ENCODE measurements at regions not wholly inside any gene's neighbourhood (a gene's known extent, or its start where the extent isn't known, plus 50 kb on each side); places are given as distances from the start of the nearest gene placed in this dataset.

GRCh38 chr11:134837166-134837886 is 425.3 kb upstream of the B3GAT1 start:
- H3K27ac Mint-ChIP-seq = no peak overlapping the region
- no peaks in the 10 kb centered on the region for H3K36me3 Mint-ChIP-seq (ENCODE audit: low read depth)
- H3K9me3 Mint-ChIP-seq = peaks cover 11% of the 10 kb centered on the region
- H3K4me1 Mint-ChIP-seq = no peaks in the 10 kb centered on the region
- peaks cover 10% of the 10 kb centered on the region for H3K27me3 Mint-ChIP-seq (ENCODE audit: low read depth)
- TF ChIP-seq CTCF (IDR thresholded peaks at IDR 0.05; ENCODE audit: unreplicated experiment in 3 of 3) = no peak
- H3K4me3 Mint-ChIP-seq = no peak overlapping the region

DNA sequence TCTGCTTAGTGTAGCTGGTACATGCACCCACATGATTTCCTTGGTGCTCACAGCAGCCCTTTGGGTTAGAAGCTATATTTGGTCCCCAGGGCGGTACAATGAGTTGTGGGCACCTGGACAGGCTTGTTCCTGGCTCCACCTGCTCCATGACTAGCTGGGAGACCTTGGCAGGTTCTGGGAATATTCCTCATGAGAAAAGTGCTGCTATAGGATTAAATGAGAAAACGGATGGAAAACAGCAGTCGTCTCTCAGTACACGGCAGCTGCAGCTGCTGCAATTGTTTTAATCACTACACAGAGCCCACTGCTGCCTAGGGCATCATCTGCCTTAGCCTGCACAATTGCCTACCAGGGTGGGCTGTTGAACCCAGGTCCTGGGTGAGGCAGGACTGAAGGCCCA is 424.5 kb upstream of the B3GAT1 start:
- H3K27me3 Mint-ChIP-seq (ENCODE audit: low read depth) = peaks cover 17% of the 10 kb centered on the region
- no peaks in the 10 kb centered on the region for H3K36me3 Mint-ChIP-seq (ENCODE audit: low read depth)
- no peaks in the 10 kb centered on the region for H3K4me1 Mint-ChIP-seq
- peaks cover 17% of the 10 kb centered on the region for H3K9me3 Mint-ChIP-seq
- no peak overlapping the region for H3K27ac Mint-ChIP-seq
- no peak overlapping the region for H3K4me3 Mint-ChIP-seq
- TF ChIP-seq CTCF (IDR thresholded peaks at IDR 0.05; ENCODE audit: unreplicated experiment in 3 of 3) = no peak

- Mint-ChIP-seq H3K27ac (no peak overlapping the region), H3K36me3 (ENCODE audit: low read depth) (no peaks in the 10 kb centered on the region), H3K4me3 (no peak overlapping the region), H3K27me3 (ENCODE audit: low read depth) (peaks cover 22% of the 10 kb centered on the region), H3K4me1 (no peaks in the 10 kb centered on the region), H3K9me3 (peaks cover 25% of the 10 kb centered on the region)
- no peak for TF ChIP-seq CTCF (IDR thresholded peaks at IDR 0.05; ENCODE audit: unreplicated experiment in 3 of 3)
These were observed 423.5 kb upstream of the B3GAT1 start for GRCh38 chr11:134835561-134835960.

GRCh38 chr11:134830312-134830711 is 418.3 kb upstream of the B3GAT1 start:
- Mint-ChIP-seq H3K9me3 (peaks cover 34% of the 10 kb centered on the region), H3K36me3 (ENCODE audit: low read depth) (no peaks in the 10 kb centered on the region), H3K27ac (no peak overlapping the region), H3K4me3 (no peak overlapping the region), H3K27me3 (ENCODE audit: low read depth) (peaks cover 12% of the 10 kb centered on the region), H3K4me1 (no peaks in the 10 kb centered on the region)
- TF ChIP-seq CTCF (IDR thresholded peaks at IDR 0.05; ENCODE audit: unreplicated experiment in 3 of 3) = no peak

- no peak overlapping the region for H3K4me3 Mint-ChIP-seq
- no peak overlapping the region for H3K27ac Mint-ChIP-seq
- H3K4me1 Mint-ChIP-seq = no peaks in the 10 kb centered on the region
- no peaks in the 10 kb centered on the region for H3K36me3 Mint-ChIP-seq (ENCODE audit: low read depth)
- no peak for TF ChIP-seq CTCF (IDR thresholded peaks at IDR 0.05; ENCODE audit: unreplicated experiment in 3 of 3)
- H3K27me3 Mint-ChIP-seq (ENCODE audit: low read depth) = peaks cover 18% of the 10 kb centered on the region
- no peaks in the 10 kb centered on the region for H3K9me3 Mint-ChIP-seq
These were observed 411.9 kb upstream of the B3GAT1 start for GRCh38 chr11:134823970-134824369.

DNA sequence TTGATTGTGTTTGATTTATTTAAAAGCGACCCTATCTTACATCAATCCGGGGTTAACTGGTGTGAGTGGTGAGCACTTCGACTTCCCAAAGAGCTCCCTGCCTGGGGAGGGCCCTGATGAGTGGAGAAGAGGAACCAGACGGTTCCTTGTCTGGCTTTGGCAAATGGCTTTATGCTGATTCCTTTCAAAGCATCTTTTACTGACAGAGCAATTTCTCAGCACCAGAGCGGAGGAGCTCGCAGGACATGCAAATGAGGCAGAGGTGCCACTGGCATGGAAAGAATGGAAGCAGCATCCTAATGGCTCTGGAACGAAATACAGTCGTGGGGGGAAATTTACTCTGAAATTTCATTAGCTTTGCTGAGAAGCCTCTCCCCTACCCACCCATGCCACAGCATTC is 410.9 kb upstream of the B3GAT1 start:
- TF ChIP-seq CTCF (IDR thresholded peaks at IDR 0.05; ENCODE audit: unreplicated experiment in 3 of 3) = no peak
- Mint-ChIP-seq H3K36me3 (ENCODE audit: low read depth) (no peaks in the 10 kb centered on the region), H3K4me1 (no peaks in the 10 kb centered on the region), H3K9me3 (no peaks in the 10 kb centered on the region), H3K4me3 (no peak overlapping the region), H3K27me3 (ENCODE audit: low read depth) (peaks cover 20% of the 10 kb centered on the region), H3K27ac (no peak overlapping the region)

All from nephron (organoid).